ENCODE measurements at regions not wholly inside any gene's neighbourhood (a gene's known extent, or its start where the extent isn't known, plus 50 kb on each side); places are given as distances from the start of the nearest gene placed in this dataset.
A peak's percentile ranks its signal among the peaks of the same experiment; 100 is the strongest.
"Not testable (repeated sequence)": the region's sequence is repeated elsewhere in the genome, so short reads cannot be mapped to it uniquely, and the experiment has no call there.

DNA sequence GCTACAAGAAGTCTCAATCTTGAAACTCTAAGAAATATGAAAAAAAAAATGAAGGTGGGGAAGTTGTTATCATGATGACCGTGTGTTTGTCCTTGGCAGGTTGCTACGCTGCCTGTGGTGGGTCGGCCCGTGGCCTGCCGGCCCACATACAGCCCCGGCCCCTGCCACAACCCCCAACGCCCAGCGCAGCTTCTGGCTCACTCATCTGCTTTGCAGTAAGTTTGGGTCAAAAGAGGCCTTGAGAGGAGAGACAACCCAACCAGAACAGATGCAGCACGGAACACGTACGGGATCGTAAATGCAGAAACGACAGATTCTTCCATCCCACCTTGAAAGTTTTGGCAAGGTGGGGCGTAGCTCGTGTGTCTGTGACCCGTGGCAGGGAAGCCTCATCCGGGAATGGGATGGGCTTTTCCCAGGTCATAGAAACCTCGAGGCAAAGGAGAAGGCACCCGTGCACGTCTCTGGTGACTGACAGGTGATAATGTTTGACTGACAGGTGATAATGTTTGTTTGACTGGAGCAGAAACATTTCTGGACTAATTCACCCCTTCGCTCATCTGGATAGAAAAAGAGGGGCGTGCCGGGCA is 206.1 kb upstream of the ZNF469 start:
- not testable (repeated sequence) for DNase-seq (ENCODE audit: low read depth); H3K27me3 ChIP-seq (ENCODE audit: control insufficient read depth, insufficient read depth, low read length); H3K4me3 ChIP-seq (ENCODE audit: low read depth, low read length); H3K36me3 ChIP-seq (ENCODE audit: control insufficient read depth, insufficient read depth, low read length)
- peak; percentile 40 for FAIRE-seq

DNA sequence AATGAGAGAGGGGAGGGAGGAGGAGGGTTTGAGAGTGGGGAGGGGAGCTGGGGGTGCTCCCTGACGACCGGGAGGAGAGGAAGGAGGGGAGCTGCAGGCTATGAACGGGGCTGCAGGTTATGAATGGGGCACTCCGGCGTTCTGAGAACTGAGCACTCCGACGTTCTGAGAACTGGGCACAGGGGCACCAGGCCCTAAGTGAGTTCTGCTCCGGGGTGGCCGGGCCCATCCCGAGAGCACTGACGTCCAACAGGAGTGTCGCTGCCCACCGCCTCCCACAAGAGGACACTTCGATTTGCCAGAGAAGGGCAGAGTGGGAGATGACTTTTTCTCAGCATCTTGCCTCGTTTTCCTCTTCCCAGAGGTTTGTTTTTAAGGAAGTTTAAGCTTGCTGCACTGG is 204.5 kb upstream of the ZNF469 start:
- not testable (repeated sequence) for H3K4me3 ChIP-seq (ENCODE audit: low read depth, low read length); H3K36me3 ChIP-seq (ENCODE audit: control insufficient read depth, insufficient read depth, low read length); H3K27me3 ChIP-seq (ENCODE audit: control insufficient read depth, insufficient read depth, low read length); FAIRE-seq; DNase-seq (ENCODE audit: low read depth)

DNA sequence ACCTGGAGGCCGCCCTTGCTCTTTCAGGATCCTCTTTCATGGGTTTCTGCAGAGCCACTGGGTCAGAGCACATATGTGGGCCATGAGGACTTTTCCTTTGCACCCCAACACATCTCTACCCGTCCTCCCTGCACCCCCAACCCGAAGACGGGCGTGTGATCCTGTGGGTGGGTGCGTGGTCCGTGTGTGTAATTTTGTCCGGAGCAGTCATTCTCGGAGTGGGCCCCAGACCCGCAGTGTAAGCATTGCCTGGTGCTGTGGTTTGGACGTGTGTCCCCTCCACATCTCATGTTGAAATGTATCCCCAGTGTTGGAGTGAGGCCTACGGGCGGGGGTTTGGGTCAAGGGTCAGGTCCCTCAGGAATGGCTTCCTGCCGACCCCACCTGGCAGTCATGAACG is 203.9 kb upstream of the ZNF469 start:
- H3K27me3 ChIP-seq (ENCODE audit: control insufficient read depth, insufficient read depth, low read length); H3K4me3 ChIP-seq (ENCODE audit: low read depth, low read length); DNase-seq (ENCODE audit: low read depth); FAIRE-seq; H3K36me3 ChIP-seq (ENCODE audit: control insufficient read depth, insufficient read depth, low read length): not testable (repeated sequence)

DNA sequence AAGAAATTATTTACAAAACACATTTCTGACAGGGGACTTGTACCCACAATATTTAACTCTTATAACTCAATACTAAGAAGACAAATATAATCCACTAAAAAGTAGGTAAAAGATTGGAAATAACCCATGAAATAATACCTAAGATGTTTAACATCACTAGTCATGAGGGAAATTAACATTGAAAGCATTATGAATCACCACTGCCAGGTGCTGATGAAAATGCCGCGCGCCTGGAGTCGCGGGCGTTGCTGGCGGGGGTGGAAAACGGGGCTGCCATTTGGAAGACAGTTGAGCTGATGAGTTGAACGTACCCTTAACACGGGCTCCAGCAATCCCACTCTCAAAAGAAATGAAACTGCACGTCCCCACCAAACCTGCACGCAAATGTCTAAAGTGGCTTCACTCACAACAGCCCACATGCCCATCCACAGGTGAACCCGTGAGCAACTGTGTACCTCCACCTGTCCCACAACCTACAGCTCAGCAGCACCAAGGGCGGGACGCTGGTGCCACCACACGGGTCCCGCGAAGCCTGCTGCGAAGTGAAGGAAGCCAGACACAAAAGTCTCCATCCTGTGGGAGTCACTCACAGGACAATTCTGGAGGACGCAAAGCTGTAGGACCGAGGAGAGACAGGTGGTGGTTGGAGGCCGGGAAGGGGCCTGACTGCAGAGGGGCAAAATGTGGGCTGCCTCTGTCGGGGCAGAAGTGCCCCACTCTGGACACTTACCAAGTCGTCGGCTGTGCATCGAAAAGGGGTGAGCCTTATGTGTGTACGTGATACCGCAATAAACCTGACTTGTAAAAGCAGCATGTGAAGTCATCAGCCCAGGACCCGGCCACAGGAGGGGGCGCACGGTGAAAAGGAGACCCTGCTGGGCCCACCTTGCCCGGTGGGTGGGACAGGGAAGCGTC is 199.5 kb upstream of the ZNF469 start:
- H3K4me3 ChIP-seq (ENCODE audit: low read depth, low read length); H3K27me3 ChIP-seq (ENCODE audit: control insufficient read depth, insufficient read depth, low read length); DNase-seq (ENCODE audit: low read depth); H3K36me3 ChIP-seq (ENCODE audit: control insufficient read depth, insufficient read depth, low read length): not testable (repeated sequence)
- peak; percentile 77 for FAIRE-seq

DNA sequence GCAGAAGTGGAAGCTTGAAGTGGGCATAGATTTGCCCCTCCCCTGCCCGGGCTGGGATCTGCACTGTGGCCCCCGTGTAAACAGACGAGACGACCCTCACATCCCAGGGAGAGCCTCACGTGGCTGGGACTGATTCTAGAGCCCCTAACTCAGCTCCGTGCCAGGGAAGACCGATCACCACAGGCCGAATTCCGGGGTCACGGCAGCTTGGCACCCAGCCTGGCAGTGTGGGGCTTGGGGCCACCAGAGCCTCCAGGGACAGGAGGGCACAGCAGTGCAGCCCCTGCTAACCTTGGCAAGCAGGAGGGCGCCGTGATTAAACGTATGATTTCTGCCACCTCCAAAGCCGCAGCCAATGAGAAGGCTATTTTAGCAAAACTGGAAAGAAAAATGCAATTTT is 198.7 kb upstream of the ZNF469 start:
- not testable (repeated sequence) for H3K4me3 ChIP-seq (ENCODE audit: low read depth, low read length); H3K27me3 ChIP-seq (ENCODE audit: control insufficient read depth, insufficient read depth, low read length); FAIRE-seq; DNase-seq (ENCODE audit: low read depth); H3K36me3 ChIP-seq (ENCODE audit: control insufficient read depth, insufficient read depth, low read length)

DNA sequence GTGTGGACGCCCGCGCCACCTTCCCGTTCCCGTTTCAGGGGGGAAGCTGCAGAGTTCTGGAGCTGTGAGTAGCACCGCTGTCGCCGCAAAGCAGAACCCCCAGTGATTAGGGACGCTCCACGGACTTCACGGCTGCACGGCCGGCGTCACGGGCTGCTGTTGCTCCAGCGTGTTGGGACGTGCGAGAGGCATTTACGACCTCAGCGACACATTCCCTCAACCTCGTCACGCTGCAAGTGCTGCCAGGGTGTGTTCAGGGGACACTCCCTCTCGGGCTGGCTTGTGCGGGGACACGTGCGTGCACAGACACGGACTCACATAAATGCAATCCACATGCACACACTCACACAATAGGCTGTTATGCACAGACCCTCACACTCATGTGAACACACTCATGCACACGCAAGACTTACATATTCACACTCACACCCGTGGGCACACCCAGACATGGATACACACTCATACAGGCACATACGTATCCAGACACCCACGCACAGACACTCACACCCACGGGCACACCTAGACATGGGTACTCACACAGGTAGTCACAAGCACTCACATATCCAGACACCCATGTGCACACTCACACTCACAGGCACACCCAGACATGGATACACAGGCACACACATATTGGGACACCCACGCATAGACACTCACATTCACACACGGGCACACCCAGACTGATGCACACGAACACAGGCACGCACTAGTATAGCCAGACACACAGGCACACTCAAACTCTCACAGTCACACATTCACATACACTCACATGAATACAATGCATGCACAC is 198.0 kb upstream of the ZNF469 start:
- H3K4me3 ChIP-seq (ENCODE audit: low read depth, low read length); H3K36me3 ChIP-seq (ENCODE audit: control insufficient read depth, insufficient read depth, low read length); DNase-seq (ENCODE audit: low read depth); H3K27me3 ChIP-seq (ENCODE audit: control insufficient read depth, insufficient read depth, low read length): not testable (repeated sequence)
- peak; percentile 92 for FAIRE-seq

DNA sequence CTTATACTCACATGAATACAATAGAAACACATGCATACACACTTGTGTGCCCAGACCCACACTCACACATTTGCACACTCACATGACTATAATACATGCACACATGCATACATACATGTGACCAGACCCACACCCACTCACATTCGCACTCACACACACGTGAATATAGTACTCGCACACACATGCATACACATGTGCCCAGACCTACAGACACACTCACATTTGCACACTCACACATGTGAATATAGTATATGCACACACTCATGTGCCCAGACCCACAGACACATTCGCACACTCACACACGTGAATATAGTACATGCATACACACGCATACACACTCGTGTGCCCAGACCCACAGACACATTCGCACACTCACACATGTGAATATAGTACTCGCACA is 197.4 kb upstream of the ZNF469 start:
- H3K36me3 ChIP-seq (ENCODE audit: control insufficient read depth, insufficient read depth, low read length); FAIRE-seq; DNase-seq (ENCODE audit: low read depth); H3K4me3 ChIP-seq (ENCODE audit: low read depth, low read length); H3K27me3 ChIP-seq (ENCODE audit: control insufficient read depth, insufficient read depth, low read length): not testable (repeated sequence)

DNA sequence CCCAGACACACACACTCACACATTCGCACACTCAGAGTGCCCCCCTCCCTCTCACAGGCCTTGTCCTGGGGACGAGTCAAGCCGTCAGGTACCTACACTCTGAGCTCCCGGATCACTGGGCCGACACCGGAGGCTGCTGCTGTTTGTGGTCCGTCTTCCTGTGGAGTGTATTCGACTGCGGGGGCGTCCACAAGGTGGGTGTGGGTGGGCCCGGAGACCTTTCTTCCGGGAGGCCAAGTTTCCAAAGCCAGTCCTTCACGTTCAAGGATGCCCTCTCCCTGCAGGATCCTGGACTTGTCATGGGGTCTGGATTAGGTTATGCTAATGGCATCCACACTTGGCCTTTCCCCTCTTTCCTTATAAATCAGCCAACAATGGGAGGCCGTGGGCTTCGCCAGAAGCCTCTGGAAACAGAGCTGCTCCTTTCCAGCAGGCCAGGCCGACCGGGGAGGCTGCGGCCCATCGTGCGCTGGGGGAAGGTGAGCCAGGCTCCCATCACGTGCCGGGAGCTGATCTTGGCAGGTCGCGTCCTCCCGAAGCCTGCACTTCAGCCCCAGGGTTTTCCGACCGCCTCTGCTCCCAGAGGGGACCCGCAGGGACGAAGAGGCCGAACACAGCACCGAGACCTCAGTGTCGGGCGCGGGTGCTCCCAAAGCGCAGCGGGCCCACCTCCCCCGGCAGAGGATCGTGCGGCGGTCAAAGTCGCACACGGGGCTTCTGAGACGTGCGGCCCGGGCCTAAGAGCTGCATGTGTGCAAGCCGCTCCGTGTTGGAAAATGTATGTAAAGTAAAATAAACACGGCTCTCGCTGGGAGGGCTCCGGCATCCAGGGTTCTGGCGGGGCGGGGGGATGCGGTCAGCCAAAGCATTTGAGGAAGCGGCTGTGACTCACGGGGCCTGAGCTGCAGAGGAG is 196.5 kb upstream of the ZNF469 start:
- DNase-seq (ENCODE audit: low read depth); H3K27me3 ChIP-seq (ENCODE audit: control insufficient read depth, insufficient read depth, low read length); H3K4me3 ChIP-seq (ENCODE audit: low read depth, low read length); H3K36me3 ChIP-seq (ENCODE audit: control insufficient read depth, insufficient read depth, low read length): not testable (repeated sequence)
- FAIRE-seq = peak; percentile 75

DNA sequence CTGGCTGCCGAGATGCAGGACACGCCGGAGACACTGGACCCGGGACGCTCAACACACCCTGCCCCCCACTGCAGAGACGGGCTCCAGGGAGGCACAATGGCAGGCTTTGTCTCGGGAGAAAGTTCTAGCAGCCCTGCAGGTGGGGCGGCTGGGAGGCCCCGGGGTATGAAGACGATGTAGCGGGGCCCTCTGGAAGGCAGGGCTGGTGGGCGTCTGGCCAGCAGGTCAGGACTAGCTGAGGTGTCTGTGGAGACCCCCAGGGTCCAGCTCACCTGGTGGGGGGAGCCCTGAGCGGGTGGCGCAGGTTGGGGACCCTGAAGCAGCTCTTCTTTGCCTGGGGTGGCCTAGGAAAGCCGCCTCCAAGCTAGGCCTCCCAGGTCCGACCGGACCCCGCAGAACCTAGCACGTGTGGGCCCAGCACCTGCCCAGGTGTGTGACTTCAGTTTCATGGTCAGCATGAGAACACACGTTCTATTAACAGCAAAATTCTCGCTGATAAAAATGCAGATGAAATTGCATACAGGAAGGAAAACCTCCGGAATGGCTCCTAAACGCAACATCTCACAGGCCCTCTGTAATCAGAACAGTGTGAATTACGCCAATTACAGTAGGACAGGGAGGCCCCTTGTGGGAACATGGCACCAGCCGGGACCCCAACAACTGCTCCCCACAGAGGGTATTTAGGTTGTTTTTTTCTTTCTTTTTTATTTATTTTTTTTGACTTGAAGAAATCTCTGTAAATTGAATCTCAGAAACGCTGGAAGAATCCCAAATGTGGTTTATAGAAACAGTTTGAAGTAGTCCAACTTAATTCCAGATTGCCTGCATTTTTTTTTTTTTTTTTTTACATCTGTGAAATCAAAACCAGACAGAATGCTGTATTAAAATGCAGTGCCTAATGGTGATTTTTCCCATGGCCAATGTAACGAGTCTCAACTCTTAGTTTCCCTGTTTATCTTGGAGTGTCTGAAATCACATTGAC is 195.6 kb upstream of the ZNF469 start:
- not testable (repeated sequence) for DNase-seq (ENCODE audit: low read depth); H3K4me3 ChIP-seq (ENCODE audit: low read depth, low read length); H3K36me3 ChIP-seq (ENCODE audit: control insufficient read depth, insufficient read depth, low read length); FAIRE-seq; H3K27me3 ChIP-seq (ENCODE audit: control insufficient read depth, insufficient read depth, low read length)

DNA sequence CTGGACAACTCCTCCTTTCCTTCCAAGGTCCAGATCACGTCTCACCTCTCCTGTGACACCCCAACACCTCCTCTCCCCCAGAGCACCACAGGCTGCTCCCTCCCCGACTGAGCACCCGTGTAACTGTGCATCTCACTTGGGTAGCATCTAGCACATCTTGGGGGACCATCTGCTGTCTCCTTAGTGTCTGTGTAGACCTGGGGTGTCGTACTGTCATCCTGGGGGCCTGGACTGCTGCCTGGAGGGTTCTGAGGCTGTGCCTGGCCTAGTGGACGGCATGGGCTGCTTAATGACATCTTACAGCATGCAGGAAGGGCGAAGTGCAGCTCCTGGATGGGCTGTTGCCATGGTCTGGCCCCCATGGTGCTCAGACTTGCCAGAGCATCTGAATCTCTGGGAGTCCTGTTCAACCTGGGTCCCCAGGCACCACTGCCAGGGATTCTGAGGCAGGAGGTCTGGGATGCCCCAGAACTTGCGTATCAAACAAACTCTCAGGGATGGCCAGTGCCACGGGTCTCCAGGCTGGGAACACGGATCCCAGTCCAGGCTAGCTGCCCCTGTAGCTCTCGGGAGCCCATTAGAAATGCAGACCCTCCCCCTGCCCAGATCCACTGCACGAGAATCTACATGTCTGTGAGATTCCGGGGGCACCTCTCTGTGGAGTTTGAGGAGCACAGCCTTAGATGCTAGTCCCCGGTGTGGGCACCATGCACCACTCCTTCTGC is 194.4 kb upstream of the ZNF469 start:
- FAIRE-seq = peak; percentile 98
- H3K36me3 ChIP-seq (ENCODE audit: control insufficient read depth, insufficient read depth, low read length); DNase-seq (ENCODE audit: low read depth); H3K4me3 ChIP-seq (ENCODE audit: low read depth, low read length); H3K27me3 ChIP-seq (ENCODE audit: control insufficient read depth, insufficient read depth, low read length): not testable (repeated sequence)

DNA sequence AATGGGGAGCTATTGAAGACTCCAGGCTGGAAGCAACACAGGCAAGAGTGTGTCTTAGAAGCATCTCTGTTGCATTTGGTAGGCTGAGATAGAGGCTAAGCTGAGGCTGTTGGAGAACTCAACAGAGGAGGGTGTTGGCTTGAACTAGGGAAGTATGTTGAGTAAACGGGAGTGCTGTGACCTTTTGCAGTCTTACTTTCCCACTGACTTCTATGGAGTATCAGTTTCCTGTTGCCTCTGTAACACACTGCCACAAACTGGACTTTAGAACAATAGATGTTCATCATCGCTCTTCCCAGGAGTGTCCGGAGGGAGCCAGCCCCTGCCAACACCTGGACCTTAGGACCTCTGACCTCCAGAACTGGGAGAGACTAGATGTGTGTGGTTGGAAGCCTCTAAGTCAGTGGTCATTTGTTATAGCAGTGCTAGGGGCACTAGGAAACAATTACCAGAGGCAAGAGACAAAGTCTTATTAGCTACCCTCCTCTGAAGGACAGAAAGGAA is 192.1 kb upstream of the ZNF469 start:
- H3K27me3 ChIP-seq (ENCODE audit: control insufficient read depth, insufficient read depth, low read length); DNase-seq (ENCODE audit: low read depth); H3K4me3 ChIP-seq (ENCODE audit: low read depth, low read length); H3K36me3 ChIP-seq (ENCODE audit: control insufficient read depth, insufficient read depth, low read length): not testable (repeated sequence)
- FAIRE-seq = peak; percentile 98

DNA sequence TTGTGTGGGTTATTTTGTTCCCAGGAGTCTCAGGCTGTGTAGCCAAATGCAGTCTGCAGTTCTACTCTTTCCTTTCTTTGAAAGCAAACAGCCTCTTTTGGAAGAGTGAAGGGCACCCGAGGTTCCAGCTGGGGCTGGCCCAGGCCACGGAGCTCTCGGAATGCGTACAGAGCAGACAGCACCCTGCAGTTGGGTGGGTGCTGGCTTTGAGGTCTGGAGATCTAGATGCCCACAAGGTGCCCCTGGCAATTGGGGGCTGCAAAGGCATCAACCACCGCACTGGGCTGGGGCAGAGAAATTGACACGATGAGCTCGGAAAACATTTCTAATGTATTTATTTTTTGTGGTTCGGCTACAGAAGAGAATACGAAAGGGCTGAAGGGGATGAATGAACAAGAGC is 191.6 kb upstream of the ZNF469 start:
- FAIRE-seq = peak; percentile 18
- not testable (repeated sequence) for DNase-seq (ENCODE audit: low read depth); H3K4me3 ChIP-seq (ENCODE audit: low read depth, low read length)

More for the DNA sequence above, 191.6 kb upstream of the ZNF469 start:
- not testable (repeated sequence) for H3K36me3 ChIP-seq (ENCODE audit: control insufficient read depth, insufficient read depth, low read length); H3K27me3 ChIP-seq (ENCODE audit: control insufficient read depth, insufficient read depth, low read length)

Measured in bronchial epithelial cell (primary cell).